GM12878 (cell line): ENCODE measurements at regions not wholly inside any gene's neighbourhood (a gene's known extent, or its start where the extent isn't known, plus 50 kb on each side); places are given as distances from the start of the nearest gene placed in this dataset.

Experiments used
- ATAC-seq: fragments of 200-7000 bp; cut with Tn5 transposase; 3 replicates; pipeline ENCODE4 v1.9.1; 2020; ENCODE audit warnings: mild to moderate bottlenecking, moderate library complexity
- BruUV-seq: library from RNA; stranded (reverse); fragments of 400-500 nt; replicated peaks from 2 replicates; lab custom pipeline; 2021; lab: Mats Ljungman, UMichigan
- CTCF ChIA-PET: fragments of 300-600 bp; sonication (Branson Sonifier 250); formaldehyde crosslinking; extraction: SDS; loops from one replicate; lab custom pipeline; 2021; ENCODE audit warnings: inconsistent platforms; lab: Yijun Ruan, JAX
- POLR2A ChIA-PET: fragments of 350-600 bp; formaldehyde crosslinking; extraction: SDS; loops from one replicate; lab custom pipeline; 2021; ENCODE audit warnings: inconsistent platforms; lab: Charles Lee
- RAD21 ChIA-PET: fragments of 300-600 bp; sonication (Branson Sonifier 250); formaldehyde crosslinking; loops from one replicate; lab custom pipeline; 2023; ENCODE audit warnings: antibody characterized with exemption; ENCODE audit not compliant: unreplicated experiment; lab: Charles Lee
- SMC1A ChIA-PET: fragments of 300-600 bp; sonication (Branson Sonifier 250); formaldehyde crosslinking; loops from one replicate; lab custom pipeline; 2023; ENCODE audit not compliant: unreplicated experiment, uncharacterized antibody; lab: Charles Lee
- DNase-seq: peaks from one replicate; pipeline ENCODE4 v3.0.0-alpha.2; 2011; ENCODE audit warnings: low read depth, low spot score
- FAIRE-seq: peaks from 3 replicates; lab custom pipeline; 2011; peaks lifted over from hg19 to GRCh38; lab: Jason Lieb, UNC
- H2AFZ ChIP-seq: 2 replicates; pipeline ENCODE4 v1.6.0; 2011; ENCODE audit warnings: low read depth, low read length, control low read depth; ENCODE audit not compliant: control insufficient read depth
- H3K27ac ChIP-seq: 2 replicates; pipeline ENCODE4 v1.5.1; 2011; ENCODE audit warnings: control low read depth; ENCODE audit not compliant: control insufficient read depth, insufficient read depth
- H3K27me3 ChIP-seq, 2 experiments: replicated peaks in 1 of 2; 2 replicates each; pipeline versions ENCODE4 v1.6.0 to v1.6.1; 2011; ENCODE audit warnings: low read length in 1 of 2; ENCODE audit not compliant: control insufficient read depth in 2 of 2, insufficient read depth in 2 of 2
- H3K36me3 ChIP-seq, 2 experiments: 2 replicates each; pipeline ENCODE4 v1.5.1; 2011; ENCODE audit warnings: low read length in 1 of 2; ENCODE audit not compliant: control insufficient read depth in 2 of 2, insufficient read depth in 2 of 2
- H3K4me1 ChIP-seq: 2 replicates; pipeline ENCODE4 v1.6.1; 2011; ENCODE audit warnings: mild to moderate bottlenecking, low read length, moderate library complexity, mixed read lengths; ENCODE audit not compliant: control insufficient read depth, insufficient read depth
- H3K4me2 ChIP-seq: 2 replicates; pipeline ENCODE4 v1.6.0; 2011; ENCODE audit warnings: control low read depth; ENCODE audit not compliant: control insufficient read depth, insufficient read depth
- H3K4me3 ChIP-seq: fragments of 200-600 bp; sonication (generic); 2 replicates; pipeline ENCODE4 v1.5.1; 2016
- H3K79me2 ChIP-seq: 2 replicates; pipeline ENCODE4 v1.6.0; 2011; ENCODE audit warnings: low read length; ENCODE audit not compliant: control insufficient read depth, insufficient read depth
- H3K9ac ChIP-seq: 2 replicates; pipeline ENCODE4 v1.8.0; 2011; ENCODE audit warnings: low read length, control low read depth, mixed read lengths; ENCODE audit not compliant: control insufficient read depth, insufficient read depth
- H3K9me3 ChIP-seq: replicated peaks from 3 replicates; pipeline ENCODE4 v1.5.1; 2011; ENCODE audit warnings: mild to moderate bottlenecking, low read length; ENCODE audit not compliant: control insufficient read depth, insufficient read depth
- H4K20me1 ChIP-seq: 2 replicates; pipeline ENCODE4 v1.6.0; 2011; ENCODE audit not compliant: control insufficient read depth, insufficient read depth
- NR2C2 ChIP-seq: IDR thresholded peaks from 2 replicates; pipeline ENCODE4 v1.6.1; 2011; ENCODE audit warnings: borderline replicate concordance, low read depth; ENCODE audit not compliant: control insufficient read depth, insufficient read length
- WGBS: methylation state at CpG from one replicate; pipeline ENCODE4 v1.1.6; 2016; ENCODE audit warnings: low lambda C conversion rate; ENCODE audit not compliant: insufficient replicate concordance, insufficient coverage; ENCODE audit errors: missing lambda C conversion rate; 5-methylcytosine and 5-hydroxymethylcytosine counted together
- in situ Hi-C: fragments of 300-500 bp; cut with MboI; formaldehyde crosslinking; loops from 9 replicates; pipeline ENCODE4 v1.14.3; 2018; ENCODE audit warnings: mixed read lengths
- intact Hi-C: fragments of 100-400 bp; cut with micrococcal nuclease; formaldehyde crosslinking; loops from one replicate; pipeline ENCODE4 v1.14.2; 2022; ENCODE audit not compliant: unreplicated experiment
- TF ChIP-seq, protein P1 (sequence below), 3 experiments: IDR thresholded peaks in 2 of 3; conservative IDR thresholded peaks in 1 of 3; 2 replicates each; pipeline ENCODE4 v1.5.1; 2011; ENCODE audit warnings: low read depth in 3 of 3, low read length in 3 of 3, mild to moderate bottlenecking in 3 of 3, control low read depth in 2 of 3, moderate library complexity in 2 of 3, inconsistent platforms in 1 of 3, mixed read lengths in 1 of 3; ENCODE audit not compliant: control insufficient read depth in 2 of 3, insufficient read depth in 1 of 3; ENCODE audit errors: extremely low read depth in 1 of 3
- TF ChIP-seq, protein P2 (sequence below): IDR thresholded peaks from 2 replicates; pipeline ENCODE4 v1.6.1; 2012; ENCODE audit warnings: improper control_type of control experiment, low read depth, low read length; ENCODE audit not compliant: insufficient replicate concordance
- TF ChIP-seq, protein P3 (sequence below): fragments of 150-350 bp; IDR thresholded peaks from 2 replicates; pipeline ENCODE4 v1.6.1; 2016; ENCODE audit warnings: low read depth, low read length

DNA sequence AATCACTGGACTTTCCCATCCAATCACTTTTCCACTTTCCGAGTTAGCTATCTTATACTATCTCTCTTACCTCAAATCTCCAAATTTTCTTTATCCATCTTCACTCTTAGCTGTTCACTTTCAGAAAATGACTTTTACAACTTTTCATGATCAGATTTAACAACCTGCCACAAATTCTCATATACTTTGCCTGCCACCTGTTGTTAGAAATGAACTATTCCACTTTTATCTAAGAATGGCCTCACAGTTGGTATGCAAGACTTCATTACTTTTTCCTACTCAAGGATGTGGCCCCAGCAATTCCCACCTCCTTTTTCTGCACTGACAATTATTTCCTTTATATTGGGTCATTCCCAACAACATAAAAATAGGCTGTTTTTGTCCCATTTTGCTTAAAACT is 93.6 kb upstream of the DEPDC1 start:
- Histone ChIP-seq H3K79me2 (no peaks in the 10 kb centered on the region), H3K4me3 (no peak overlapping the region), H2AFZ (no peak overlapping the region), H3K9me3 (no peaks in the 10 kb centered on the region), H3K27me3 (no peaks in the 10 kb centered on the region), H3K4me2 (no peak overlapping the region), H3K27ac (no peak overlapping the region), H3K36me3 (no peaks in the 10 kb centered on the region), H4K20me1 (no peaks in the 10 kb centered on the region), H3K9ac (no peak overlapping the region), H3K4me1 (no peaks in the 10 kb centered on the region)
- POLR2A ChIA-PET: no interaction called here
- WGBS: 5% methylated on average over 1 of the region's 1 CpG
- ATAC-seq: no peak
- CTCF ChIA-PET: interaction anchor here (1.2 kb wide), 1 partner anchor 120 kb away, joined by 4 read pairs; no protein-coding TSS in a partner anchor
- RAD21 ChIA-PET: no interaction called here
- intact Hi-C loops (loop anchor here (10.0 kb wide), 1 partner anchor 476 kb away; no protein-coding TSS in a partner anchor), in situ Hi-C loops (no loop called here)
- no peak for FAIRE-seq
- no TSS peak for BruUV-seq
- DNase-seq: no peak
- SMC1A ChIA-PET: no interaction called here
- no peak for TF ChIP-seq NR2C2
- TF ChIP-seq, protein P1, sequence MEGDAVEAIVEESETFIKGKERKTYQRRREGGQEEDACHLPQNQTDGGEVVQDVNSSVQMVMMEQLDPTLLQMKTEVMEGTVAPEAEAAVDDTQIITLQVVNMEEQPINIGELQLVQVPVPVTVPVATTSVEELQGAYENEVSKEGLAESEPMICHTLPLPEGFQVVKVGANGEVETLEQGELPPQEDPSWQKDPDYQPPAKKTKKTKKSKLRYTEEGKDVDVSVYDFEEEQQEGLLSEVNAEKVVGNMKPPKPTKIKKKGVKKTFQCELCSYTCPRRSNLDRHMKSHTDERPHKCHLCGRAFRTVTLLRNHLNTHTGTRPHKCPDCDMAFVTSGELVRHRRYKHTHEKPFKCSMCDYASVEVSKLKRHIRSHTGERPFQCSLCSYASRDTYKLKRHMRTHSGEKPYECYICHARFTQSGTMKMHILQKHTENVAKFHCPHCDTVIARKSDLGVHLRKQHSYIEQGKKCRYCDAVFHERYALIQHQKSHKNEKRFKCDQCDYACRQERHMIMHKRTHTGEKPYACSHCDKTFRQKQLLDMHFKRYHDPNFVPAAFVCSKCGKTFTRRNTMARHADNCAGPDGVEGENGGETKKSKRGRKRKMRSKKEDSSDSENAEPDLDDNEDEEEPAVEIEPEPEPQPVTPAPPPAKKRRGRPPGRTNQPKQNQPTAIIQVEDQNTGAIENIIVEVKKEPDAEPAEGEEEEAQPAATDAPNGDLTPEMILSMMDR (IDR thresholded peaks at IDR 0.05 in 2 of 3, conservative IDR thresholded peaks at IDR 0.05 in 1 of 3; ENCODE audit: control insufficient read depth in 2 of 3, extremely low read depth in 1 of 3, insufficient read depth in 1 of 3, low read depth in 3 of 3, low read length in 3 of 3): 0 out of 6 replicates have a peak, but pooled peaks of 1 of the 3 experiments have one; percentile 1

DNA sequence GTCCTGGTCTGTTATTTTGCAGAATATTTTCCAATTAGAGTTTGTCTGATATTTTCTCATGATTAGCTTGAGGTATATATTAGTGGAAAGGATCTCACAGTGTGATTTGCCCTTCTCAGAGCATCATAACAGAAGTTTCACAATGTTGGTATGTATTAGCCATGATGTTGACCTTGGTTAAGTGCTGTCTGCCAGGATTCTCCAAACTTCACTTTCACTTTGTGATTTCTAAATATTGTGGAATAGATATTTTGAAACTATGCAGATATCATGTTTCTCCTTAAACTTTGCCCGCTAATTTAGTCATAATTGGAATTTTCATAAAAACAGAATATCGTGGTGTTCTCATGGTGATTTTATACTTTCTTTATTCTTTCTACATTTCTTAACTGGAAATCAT is 98.0 kb upstream of the DEPDC1 start:
- no peak overlapping the region for H3K4me3 ChIP-seq
- no peak overlapping the region for H3K27ac ChIP-seq
- DNase-seq (no peak), ATAC-seq (no peak), FAIRE-seq (no peak)
- ChIA-PET CTCF (no interaction called here), RAD21 (no interaction called here), SMC1A (no interaction called here), POLR2A (no interaction called here)
- no peaks in the 10 kb centered on the region for H3K36me3 ChIP-seq
- 0% methylated on average over 2 of the region's 2 CpGs for WGBS
- H3K9ac ChIP-seq: no peak overlapping the region
- H3K27me3 ChIP-seq: no peaks in the 10 kb centered on the region
- H2AFZ ChIP-seq: no peak overlapping the region
- no peak overlapping the region for H3K4me2 ChIP-seq
- H3K79me2 ChIP-seq: no peaks in the 10 kb centered on the region
- intact Hi-C loops (loop anchor here (10.0 kb wide), 1 partner anchor 480 kb away; no protein-coding TSS in a partner anchor), in situ Hi-C loops (no loop called here)
- H3K9me3 ChIP-seq: no peaks in the 10 kb centered on the region
- BruUV-seq: no TSS peak
- H3K4me1 ChIP-seq: no peaks in the 10 kb centered on the region
- no peaks in the 10 kb centered on the region for H4K20me1 ChIP-seq
- TF ChIP-seq, protein P2, sequence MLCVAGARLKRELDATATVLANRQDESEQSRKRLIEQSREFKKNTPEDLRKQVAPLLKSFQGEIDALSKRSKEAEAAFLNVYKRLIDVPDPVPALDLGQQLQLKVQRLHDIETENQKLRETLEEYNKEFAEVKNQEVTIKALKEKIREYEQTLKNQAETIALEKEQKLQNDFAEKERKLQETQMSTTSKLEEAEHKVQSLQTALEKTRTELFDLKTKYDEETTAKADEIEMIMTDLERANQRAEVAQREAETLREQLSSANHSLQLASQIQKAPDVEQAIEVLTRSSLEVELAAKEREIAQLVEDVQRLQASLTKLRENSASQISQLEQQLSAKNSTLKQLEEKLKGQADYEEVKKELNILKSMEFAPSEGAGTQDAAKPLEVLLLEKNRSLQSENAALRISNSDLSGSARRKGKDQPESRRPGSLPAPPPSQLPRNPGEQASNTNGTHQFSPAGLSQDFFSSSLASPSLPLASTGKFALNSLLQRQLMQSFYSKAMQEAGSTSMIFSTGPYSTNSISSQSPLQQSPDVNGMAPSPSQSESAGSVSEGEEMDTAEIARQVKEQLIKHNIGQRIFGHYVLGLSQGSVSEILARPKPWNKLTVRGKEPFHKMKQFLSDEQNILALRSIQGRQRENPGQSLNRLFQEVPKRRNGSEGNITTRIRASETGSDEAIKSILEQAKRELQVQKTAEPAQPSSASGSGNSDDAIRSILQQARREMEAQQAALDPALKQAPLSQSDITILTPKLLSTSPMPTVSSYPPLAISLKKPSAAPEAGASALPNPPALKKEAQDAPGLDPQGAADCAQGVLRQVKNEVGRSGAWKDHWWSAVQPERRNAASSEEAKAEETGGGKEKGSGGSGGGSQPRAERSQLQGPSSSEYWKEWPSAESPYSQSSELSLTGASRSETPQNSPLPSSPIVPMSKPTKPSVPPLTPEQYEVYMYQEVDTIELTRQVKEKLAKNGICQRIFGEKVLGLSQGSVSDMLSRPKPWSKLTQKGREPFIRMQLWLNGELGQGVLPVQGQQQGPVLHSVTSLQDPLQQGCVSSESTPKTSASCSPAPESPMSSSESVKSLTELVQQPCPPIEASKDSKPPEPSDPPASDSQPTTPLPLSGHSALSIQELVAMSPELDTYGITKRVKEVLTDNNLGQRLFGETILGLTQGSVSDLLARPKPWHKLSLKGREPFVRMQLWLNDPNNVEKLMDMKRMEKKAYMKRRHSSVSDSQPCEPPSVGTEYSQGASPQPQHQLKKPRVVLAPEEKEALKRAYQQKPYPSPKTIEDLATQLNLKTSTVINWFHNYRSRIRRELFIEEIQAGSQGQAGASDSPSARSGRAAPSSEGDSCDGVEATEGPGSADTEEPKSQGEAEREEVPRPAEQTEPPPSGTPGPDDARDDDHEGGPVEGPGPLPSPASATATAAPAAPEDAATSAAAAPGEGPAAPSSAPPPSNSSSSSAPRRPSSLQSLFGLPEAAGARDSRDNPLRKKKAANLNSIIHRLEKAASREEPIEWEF: no peak
- TF ChIP-seq, protein P3, sequence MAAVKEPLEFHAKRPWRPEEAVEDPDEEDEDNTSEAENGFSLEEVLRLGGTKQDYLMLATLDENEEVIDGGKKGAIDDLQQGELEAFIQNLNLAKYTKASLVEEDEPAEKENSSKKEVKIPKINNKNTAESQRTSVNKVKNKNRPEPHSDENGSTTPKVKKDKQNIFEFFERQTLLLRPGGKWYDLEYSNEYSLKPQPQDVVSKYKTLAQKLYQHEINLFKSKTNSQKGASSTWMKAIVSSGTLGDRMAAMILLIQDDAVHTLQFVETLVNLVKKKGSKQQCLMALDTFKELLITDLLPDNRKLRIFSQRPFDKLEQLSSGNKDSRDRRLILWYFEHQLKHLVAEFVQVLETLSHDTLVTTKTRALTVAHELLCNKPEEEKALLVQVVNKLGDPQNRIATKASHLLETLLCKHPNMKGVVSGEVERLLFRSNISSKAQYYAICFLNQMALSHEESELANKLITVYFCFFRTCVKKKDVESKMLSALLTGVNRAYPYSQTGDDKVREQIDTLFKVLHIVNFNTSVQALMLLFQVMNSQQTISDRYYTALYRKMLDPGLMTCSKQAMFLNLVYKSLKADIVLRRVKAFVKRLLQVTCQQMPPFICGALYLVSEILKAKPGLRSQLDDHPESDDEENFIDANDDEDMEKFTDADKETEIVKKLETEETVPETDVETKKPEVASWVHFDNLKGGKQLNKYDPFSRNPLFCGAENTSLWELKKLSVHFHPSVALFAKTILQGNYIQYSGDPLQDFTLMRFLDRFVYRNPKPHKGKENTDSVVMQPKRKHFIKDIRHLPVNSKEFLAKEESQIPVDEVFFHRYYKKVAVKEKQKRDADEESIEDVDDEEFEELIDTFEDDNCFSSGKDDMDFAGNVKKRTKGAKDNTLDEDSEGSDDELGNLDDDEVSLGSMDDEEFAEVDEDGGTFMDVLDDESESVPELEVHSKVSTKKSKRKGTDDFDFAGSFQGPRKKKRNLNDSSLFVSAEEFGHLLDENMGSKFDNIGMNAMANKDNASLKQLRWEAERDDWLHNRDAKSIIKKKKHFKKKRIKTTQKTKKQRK: no peak
